Keratinocyte (primary cell): ENCODE measurements at regions not wholly inside any gene's neighbourhood (a gene's known extent, or its start where the extent isn't known, plus 50 kb on each side); places are given as distances from the start of the nearest gene placed in this dataset.
"Not testable (repeated sequence)": the region's sequence is repeated elsewhere in the genome, so short reads cannot be mapped to it uniquely, and the experiment has no call there.

ENCODE experiments used
- DNase-seq: peaks from one replicate; pipeline ENCODE4 v3.0.0-alpha.2; 2011; ENCODE audit warnings: low read depth, missing footprints, low spot score
- FAIRE-seq: peaks from 2 replicates; lab custom pipeline; 2011; peaks lifted over from hg19 to GRCh38; lab: Jason Lieb, UNC
- H2AFZ ChIP-seq: 2 replicates; pipeline ENCODE4 v1.6.0; 2012; ENCODE audit warnings: low read length, control low read depth, inconsistent platforms; ENCODE audit not compliant: control insufficient read depth
- H3K27ac ChIP-seq: 2 replicates; pipeline ENCODE4 v1.5.1; 2011; ENCODE audit warnings: low read length; ENCODE audit not compliant: control insufficient read depth, insufficient read depth
- H3K27me3 ChIP-seq: 3 replicates; pipeline ENCODE4 v1.6.0; 2011; ENCODE audit warnings: low read length; ENCODE audit not compliant: control insufficient read depth, insufficient read depth; ENCODE audit errors: extremely low read depth
- H3K36me3 ChIP-seq, 2 experiments: 2 replicates in 1 of 2; 3 replicates in 1 of 2; pipeline ENCODE4 v1.5.1; 2011; ENCODE audit warnings: low read length in 2 of 2, mild to moderate bottlenecking in 1 of 2; ENCODE audit not compliant: control insufficient read depth in 2 of 2, insufficient read depth in 2 of 2; ENCODE audit errors: extremely low read depth in 1 of 2
- H3K4me1 ChIP-seq: 3 replicates; pipeline ENCODE4 v1.5.1; 2011; ENCODE audit warnings: low read length; ENCODE audit not compliant: control insufficient read depth, insufficient read depth; ENCODE audit errors: extremely low read depth
- H3K4me2 ChIP-seq: 3 replicates; pipeline ENCODE4 v1.6.0; 2011; ENCODE audit warnings: low read depth, low read length; ENCODE audit not compliant: control insufficient read depth, insufficient read depth; ENCODE audit errors: extremely low read depth
- H3K4me3 ChIP-seq, 3 experiments: fragments of 200-600 bp in 1 of 3; sonication (generic) in 1 of 3; 2 replicates in 2 of 3; 3 replicates in 1 of 3; pipeline ENCODE4 v1.5.1; 2011 to 2016; ENCODE audit warnings: low read length in 3 of 3, mild to moderate bottlenecking in 3 of 3, control low read depth in 2 of 3, inconsistent platforms in 1 of 3, low read depth in 1 of 3, mixed read lengths in 1 of 3, mixed run types in 1 of 3, moderate library complexity in 1 of 3; ENCODE audit not compliant: control insufficient read depth in 2 of 3, insufficient read depth in 2 of 3; ENCODE audit errors: extremely low read depth in 1 of 3
- H3K79me2 ChIP-seq: 2 replicates; pipeline ENCODE4 v1.6.0; 2012; ENCODE audit warnings: low read length; ENCODE audit not compliant: control insufficient read depth, insufficient read depth
- H3K9ac ChIP-seq: 3 replicates; pipeline ENCODE4 v1.6.0; 2011; ENCODE audit warnings: low read length; ENCODE audit not compliant: control insufficient read depth, insufficient read depth; ENCODE audit errors: extremely low read depth
- H3K9me1 ChIP-seq: 3 replicates; pipeline ENCODE4 v1.6.0; 2011; ENCODE audit warnings: low read length; ENCODE audit not compliant: control insufficient read depth, insufficient read depth; ENCODE audit errors: extremely low read depth
- H3K9me3 ChIP-seq: 2 replicates; pipeline ENCODE4 v1.5.1; 2012; ENCODE audit warnings: low read depth, low read length; ENCODE audit not compliant: control insufficient read depth
- H4K20me1 ChIP-seq: 3 replicates; pipeline ENCODE4 v1.6.0; 2011; ENCODE audit warnings: low read length; ENCODE audit not compliant: control insufficient read depth, insufficient read depth; ENCODE audit errors: extremely low read depth
- CTCF ChIP-seq, 3 experiments: IDR thresholded peaks in 1 of 3; conservative IDR thresholded peaks in 1 of 3; optimal IDR thresholded peaks in 1 of 3; 2 replicates in 2 of 3; 3 replicates in 1 of 3; pipeline versions ENCODE3 to v1.5.1; 2011; ENCODE audit warnings: low read length in 3 of 3, mild to moderate bottlenecking in 3 of 3, moderate library complexity in 2 of 3, control low read depth in 1 of 3, inconsistent platforms in 1 of 3; ENCODE audit not compliant: insufficient read depth in 2 of 3; ENCODE audit errors: extremely low read depth in 1 of 3
- EZH2 ChIP-seq: IDR thresholded peaks from one replicate; pipeline ENCODE4 v1.6.1; 2012; ENCODE audit warnings: inconsistent platforms, mild to moderate bottlenecking, low read length, moderate library complexity
- dilution Hi-C: fragments of 300-500 bp; cut with MboI; formaldehyde crosslinking; loops from one replicate; pipeline ENCODE4 v1.7.0; 2020; ENCODE audit warnings: low sequenced_read_pairs; ENCODE audit not compliant: extremely low pct_ligation_motif_present

- Histone ChIP-seq H3K4me2 (no peak overlapping the region), H3K9ac (no peak overlapping the region), H3K27me3 (no peaks in the 10 kb centered on the region), H3K9me3 (no peaks in the 10 kb centered on the region), H3K9me1 (no peaks in the 10 kb centered on the region), H4K20me1 (no peaks in the 10 kb centered on the region), H3K4me3 (no peak overlapping the region), H3K27ac (no peak overlapping the region), H3K4me1 (peaks cover 3% of the 10 kb centered on the region), H3K79me2 (no peaks in the 10 kb centered on the region), H2AFZ (no peak overlapping the region), H3K36me3 (no peaks in the 10 kb centered on the region)
- dilution Hi-C loops: no loop called here
- TF ChIP-seq CTCF (optimal IDR thresholded peaks at IDR 0.05 in 1 of 3, IDR thresholded peaks at IDR 0.05 in 1 of 3, conservative IDR thresholded peaks at IDR 0.05 in 1 of 3; ENCODE audit: extremely low read depth in 1 of 3, insufficient read depth in 2 of 3, low read length in 3 of 3) (no peak), EZH2 (no peak)
- FAIRE-seq: no peak
- DNase-seq: no peak
These were observed 109.9 kb downstream of the ZNF330 start for GRCh38 chr4:141330616-141331015.

GRCh38 chr4:141331534-141332358, 111.1 kb downstream of the ZNF330 start:
- H3K4me2 ChIP-seq: no peak overlapping the region
- H2AFZ ChIP-seq: no peak overlapping the region
- no peak overlapping the region for H3K4me3 ChIP-seq
- H3K27ac ChIP-seq: no peak overlapping the region
- H3K36me3 ChIP-seq: no peaks in the 10 kb centered on the region
- no peaks in the 10 kb centered on the region for H3K9me1 ChIP-seq
- H3K9me3 ChIP-seq: no peaks in the 10 kb centered on the region
- H3K27me3 ChIP-seq: no peaks in the 10 kb centered on the region
- H3K4me1 ChIP-seq: peaks cover 3% of the 10 kb centered on the region
- no peak for TF ChIP-seq CTCF (optimal IDR thresholded peaks at IDR 0.05 in 1 of 3, IDR thresholded peaks at IDR 0.05 in 1 of 3, conservative IDR thresholded peaks at IDR 0.05 in 1 of 3; ENCODE audit: extremely low read depth in 1 of 3, insufficient read depth in 2 of 3, low read length in 3 of 3)
- no peak for TF ChIP-seq EZH2
- DNase-seq (no peak), FAIRE-seq (no peak)
- H4K20me1 ChIP-seq: no peaks in the 10 kb centered on the region
- no peak overlapping the region for H3K9ac ChIP-seq
- H3K79me2 ChIP-seq: no peaks in the 10 kb centered on the region
- dilution Hi-C loops: no loop called here

DNA sequence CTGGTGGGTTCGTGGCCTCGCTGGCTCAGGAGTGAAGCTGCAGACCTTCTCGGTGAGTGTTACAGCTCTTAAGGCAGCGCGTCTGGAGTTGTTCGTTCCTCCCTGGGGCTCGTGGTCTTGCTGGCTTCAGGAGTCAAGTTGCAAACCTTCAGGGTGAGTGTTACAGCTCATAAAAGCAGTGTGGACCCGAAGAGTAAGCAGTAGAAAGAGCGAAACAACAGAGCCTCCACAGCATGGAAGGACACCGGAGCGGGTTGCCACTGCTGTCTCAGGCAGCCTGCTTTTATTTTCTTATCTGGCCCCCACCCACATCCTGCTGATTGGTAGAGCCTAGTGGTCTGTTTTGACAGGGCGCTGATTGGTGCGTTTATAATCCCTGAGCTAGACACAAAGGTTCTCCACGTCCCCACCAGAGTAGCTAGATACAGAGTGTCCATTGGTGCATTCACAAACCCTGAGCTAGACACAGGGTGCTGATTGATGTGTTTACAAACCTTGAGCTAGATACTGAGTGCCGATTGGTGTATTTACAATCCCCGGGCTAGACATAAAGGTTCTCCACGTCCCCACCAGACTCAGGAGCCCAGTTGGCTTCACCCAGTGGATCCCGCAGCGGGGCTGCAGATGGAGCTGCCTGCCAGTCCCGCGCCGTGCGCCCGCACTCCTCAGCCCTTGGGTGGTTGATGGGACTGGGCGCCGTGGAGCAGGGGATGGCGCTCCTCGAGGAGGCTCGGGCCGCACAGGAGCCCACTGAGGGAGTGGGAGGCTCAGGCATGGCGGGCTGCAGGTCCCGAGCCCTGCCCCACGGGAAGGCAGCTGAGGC, 111.9 kb downstream of the ZNF330 start:
- H4K20me1 ChIP-seq, H3K27me3 ChIP-seq, H3K9me1 ChIP-seq, FAIRE-seq, H2AFZ ChIP-seq, H3K36me3 ChIP-seq, H3K9me3 ChIP-seq, DNase-seq, H3K4me2 ChIP-seq, H3K9ac ChIP-seq, dilution Hi-C loops, H3K4me3 ChIP-seq, H3K4me1 ChIP-seq, H3K27ac ChIP-seq, H3K79me2 ChIP-seq: not testable (repeated sequence)
